Heart left ventricle (tissue), 13 donors: ENCODE measurements at regions not wholly inside any gene's neighbourhood (a gene's known extent, or its start where the extent isn't known, plus 50 kb on each side); places are given as distances from the start of the nearest gene placed in this dataset.

Source experiments
- POLR2A ChIP-seq, 2 donors: fragments of 450-650 bp; IDR thresholded peaks; one replicate each; pipeline ENCODE4 v1.6.1; 2017; ENCODE audit warnings: antibody characterized with exemption in 2 of 2, mild to moderate bottlenecking in 2 of 2, moderate library complexity in 2 of 2
- TF ChIP-seq, protein P1 (sequence below), 12 donors: fragments of 200-600 bp; sonication (generic) in 4 of 12; IDR thresholded peaks; one replicate each; pipeline versions ENCODE4 v1.5.0 to v1.8.0; 2018 to 2022; ENCODE audit warnings: antibody characterized with exemption in 12 of 12, mild to moderate bottlenecking in 5 of 12
- donor health status: ischemic (EF 13 %, LVEDD 7.1; RV severe dilation, severe dysfunction).
- donor health status: DM: no; HTN: yes; CAD: no.
- donor health status: DM: no; HTN: no; CAD: no.
- donor health status: ischemic (EF 25% LVEDD 6.9; RV normal size, moderate dysfunction).
- donor health status: ischemic (EF 25% LVEDD 5.7; RV mildly dilated, moderate dysfunction).
- donor health status: ischemic (EF 35%, LVEDD 5.7; RV mildly dilated, moderate dysfunction).
- donor health status: nonischemic (EF 11% LVEDD 7.7; RV severe dilation, severe dysfunction).
- donor health status: DM: yes; HTN: yes; CAD: no.
- donor health status: PGD.
- donor health status: ischemic (EF 29% LVEDD 5.4; RV normal size, mild dysfunction).
- donor health status: nonischemic (EF 23%, LVEDD 6.1; RV moderate dilation, normal function).

DNA sequence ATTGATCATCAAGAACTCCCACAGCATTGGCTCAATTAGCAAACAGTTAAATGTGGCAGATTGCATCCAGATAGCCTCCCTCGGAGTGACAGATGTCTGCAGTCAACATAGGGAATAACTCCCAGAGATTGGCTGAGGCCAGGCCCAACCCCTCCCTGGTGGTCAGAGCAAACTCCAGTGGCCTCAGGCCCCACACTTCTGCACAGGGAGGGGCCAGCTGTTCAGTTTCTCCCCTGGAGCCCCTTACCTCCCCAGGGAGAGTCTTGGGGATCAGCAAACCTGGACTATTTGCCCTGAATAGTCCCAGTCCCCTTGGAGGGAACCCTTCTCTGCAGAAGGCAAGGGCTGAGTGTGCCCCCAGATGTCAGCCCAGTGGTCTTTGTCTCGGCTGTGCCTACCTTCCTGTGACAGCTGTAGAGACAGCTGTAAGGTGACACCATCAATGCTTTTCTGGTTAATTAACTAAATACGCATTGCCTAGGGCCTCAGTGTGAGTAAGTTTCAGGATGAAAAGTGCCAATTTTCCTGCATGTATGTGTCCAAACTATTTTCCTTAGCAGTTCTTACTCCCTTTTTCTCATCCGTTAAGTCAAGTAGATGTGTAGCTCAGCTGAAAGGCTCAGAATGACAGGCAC lies 102.7 kb upstream of the UQCRFS1 start:
- TF ChIP-seq, protein P1, sequence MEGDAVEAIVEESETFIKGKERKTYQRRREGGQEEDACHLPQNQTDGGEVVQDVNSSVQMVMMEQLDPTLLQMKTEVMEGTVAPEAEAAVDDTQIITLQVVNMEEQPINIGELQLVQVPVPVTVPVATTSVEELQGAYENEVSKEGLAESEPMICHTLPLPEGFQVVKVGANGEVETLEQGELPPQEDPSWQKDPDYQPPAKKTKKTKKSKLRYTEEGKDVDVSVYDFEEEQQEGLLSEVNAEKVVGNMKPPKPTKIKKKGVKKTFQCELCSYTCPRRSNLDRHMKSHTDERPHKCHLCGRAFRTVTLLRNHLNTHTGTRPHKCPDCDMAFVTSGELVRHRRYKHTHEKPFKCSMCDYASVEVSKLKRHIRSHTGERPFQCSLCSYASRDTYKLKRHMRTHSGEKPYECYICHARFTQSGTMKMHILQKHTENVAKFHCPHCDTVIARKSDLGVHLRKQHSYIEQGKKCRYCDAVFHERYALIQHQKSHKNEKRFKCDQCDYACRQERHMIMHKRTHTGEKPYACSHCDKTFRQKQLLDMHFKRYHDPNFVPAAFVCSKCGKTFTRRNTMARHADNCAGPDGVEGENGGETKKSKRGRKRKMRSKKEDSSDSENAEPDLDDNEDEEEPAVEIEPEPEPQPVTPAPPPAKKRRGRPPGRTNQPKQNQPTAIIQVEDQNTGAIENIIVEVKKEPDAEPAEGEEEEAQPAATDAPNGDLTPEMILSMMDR (IDR thresholded peaks at IDR 0.05), result no peak
- TF ChIP-seq POLR2A (IDR thresholded peaks at IDR 0.05), result no peak
